Right kidney (tissue), 1 donor: ENCODE measurements at regions not wholly inside any gene's neighbourhood (a gene's known extent, or its start where the extent isn't known, plus 50 kb on each side); places are given as distances from the start of the nearest gene placed in this dataset.

Experiments
- DNase-seq: peaks from one replicate; pipeline ENCODE4 v3.0.0-alpha.2; 2016

GRCh38 chr5:4523038-4523437, 617.1 kb upstream of the ADAMTS16 start:
- DNase-seq, result no peak

GRCh38 chr5:4531756-4532704, 608.1 kb upstream of the ADAMTS16 start:
- no peak for DNase-seq

DNA sequence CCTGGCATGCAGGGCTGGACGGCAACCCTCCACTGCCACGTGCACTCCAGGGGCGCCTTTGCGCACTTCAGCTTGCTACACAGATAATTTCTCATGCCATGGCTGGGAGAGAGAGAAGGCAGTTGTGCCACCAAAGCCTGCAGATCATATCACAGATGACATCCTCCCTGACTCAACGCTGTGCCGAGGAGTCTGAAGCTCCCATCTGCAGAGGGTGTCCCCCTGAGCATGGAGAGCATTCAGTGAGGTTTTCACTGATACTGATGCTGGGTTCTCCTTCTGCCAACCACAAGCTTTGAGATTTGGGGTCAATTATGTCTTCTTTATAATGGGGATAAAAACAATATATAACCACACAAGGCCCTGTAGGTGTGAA, 607.4 kb upstream of the ADAMTS16 start:
- DNase-seq, result no peak

DNA sequence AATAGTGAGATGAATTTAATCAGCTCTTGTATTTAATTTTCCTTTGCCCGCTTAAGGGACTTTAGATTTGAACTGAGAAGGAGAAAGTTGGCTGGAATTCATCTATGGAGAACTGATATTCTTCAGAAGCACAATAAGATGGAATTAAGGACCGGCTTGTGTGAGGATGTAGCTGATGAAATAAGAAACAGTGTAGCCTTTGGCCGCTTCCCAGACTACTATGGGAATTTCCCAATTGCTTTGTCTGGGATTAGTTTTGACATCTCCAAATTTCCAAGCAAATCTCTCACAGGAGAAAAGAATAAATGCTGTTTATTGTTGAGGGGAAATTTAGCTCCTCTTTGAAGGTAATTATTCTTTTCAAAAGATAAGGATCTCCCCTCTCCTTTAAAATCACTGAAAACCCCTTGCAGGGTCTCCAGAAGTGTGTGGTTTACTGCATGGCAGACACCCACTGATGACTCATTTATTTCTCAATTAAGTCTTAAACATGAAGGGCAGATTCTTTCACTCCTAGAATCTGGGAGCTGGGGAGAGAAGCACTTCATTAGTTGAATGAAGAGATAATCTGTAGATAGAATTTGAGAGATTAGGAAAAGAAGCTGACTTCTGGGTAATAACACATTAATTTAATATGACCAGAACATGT, 606.5 kb upstream of the ADAMTS16 start:
- DNase-seq, result no peak

GRCh38 chr5:4537489-4537888, 602.6 kb upstream of the ADAMTS16 start:
- no peak for DNase-seq

DNA sequence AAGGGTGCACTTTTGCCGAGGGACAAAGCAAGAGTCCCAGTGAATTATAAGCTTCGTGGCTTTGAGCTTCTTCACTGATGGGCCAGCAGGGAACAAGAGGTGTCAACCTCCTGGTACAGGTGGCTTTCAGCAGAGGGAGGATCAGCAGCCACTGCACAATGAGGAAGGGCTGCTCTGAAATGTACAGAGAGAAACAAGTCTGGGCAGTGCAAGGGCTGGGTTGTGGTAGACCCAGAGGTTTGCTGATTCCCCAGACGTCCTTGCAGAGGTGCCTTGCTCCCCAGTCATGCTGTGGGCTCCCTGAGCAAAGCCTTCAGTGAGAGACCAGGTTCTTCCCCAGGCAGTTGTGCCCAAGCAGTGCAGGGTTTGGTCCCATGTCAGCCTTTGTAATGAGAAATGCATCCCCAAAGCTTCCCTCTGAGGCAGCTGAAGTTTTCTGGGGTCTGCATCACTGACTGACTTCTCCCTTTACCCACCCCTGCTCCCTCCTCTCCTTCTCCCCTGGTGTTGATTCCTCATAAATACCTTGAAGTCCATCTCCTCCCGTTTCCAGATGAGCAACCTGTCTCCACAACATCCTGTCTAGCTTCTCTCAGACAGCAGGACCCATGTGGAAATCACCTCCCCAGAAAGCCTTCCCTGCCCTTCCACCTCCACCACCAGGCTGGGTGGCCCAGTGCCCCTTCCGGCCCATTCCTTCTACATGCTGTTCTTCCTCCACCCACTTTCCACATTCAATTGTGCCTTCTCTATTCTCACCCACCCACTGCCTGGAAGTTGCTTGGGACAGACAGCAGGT, 599.6 kb upstream of the ADAMTS16 start:
- DNase-seq, result no peak

- no peak for DNase-seq
Measured at GRCh38 chr5:4541334-4541733, 598.8 kb upstream of the ADAMTS16 start.

DNA sequence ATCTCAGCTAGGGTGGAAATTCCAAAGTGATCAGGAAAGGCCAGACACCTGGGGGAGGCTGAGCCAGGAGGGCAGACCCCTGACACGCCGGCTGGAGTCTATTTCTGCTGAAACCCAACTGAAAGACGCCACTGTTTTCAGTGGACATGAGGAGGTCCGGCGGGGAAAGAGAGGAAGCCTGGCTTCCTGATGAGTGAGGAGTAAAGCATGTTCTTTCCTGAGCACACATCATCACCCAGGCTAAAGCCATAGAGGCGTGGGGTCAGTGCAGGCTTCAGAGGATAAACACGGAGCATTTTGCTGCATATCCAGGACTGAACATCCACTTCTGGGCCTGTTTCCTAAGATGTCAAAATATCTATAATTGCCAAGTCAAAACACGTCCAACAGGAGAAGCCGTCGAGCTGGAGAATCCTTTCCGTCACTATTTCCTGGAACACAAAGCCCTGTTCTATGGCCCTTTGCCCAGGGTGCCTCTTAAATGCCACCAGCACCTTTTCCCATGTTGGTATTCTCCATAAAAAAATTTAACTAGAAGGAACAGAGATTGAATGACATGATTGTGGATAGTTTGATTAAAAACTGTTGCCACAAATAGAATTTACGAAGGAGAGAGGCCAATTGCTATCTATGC, 597.9 kb upstream of the ADAMTS16 start:
- no peak for DNase-seq

DNA sequence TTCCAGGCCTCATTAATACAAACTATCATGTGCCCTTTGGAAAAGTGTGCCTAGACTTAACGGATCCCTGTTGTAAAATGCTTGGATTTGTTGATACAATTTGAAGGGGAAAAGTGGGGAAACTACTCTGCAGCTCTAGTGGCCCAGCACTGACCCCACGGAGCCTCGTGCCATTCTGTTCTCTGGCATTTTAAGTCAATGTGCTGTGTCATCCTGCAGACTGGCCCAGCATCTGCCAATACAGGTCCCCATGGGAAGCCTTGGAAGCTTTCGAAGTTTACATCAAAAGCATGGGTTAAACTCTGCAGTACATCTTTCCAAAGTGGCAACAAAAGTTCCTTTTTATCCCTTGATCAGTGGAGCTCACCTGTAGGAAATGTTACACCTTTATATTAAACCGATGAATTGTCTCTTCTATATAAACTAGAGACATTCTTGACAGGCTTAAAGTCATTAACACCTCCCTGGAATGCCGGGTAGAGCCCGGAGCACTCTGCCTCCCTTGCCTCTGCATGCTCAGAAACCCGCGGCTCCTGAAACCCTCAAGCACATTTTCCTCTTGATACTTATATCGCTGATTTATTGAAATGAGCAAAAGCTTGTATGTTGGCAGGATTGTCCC, 596.0 kb upstream of the ADAMTS16 start:
- no peak for DNase-seq

- DNase-seq, result no peak
Measured at GRCh38 chr5:4547547-4547946, 592.6 kb upstream of the ADAMTS16 start.

DNA sequence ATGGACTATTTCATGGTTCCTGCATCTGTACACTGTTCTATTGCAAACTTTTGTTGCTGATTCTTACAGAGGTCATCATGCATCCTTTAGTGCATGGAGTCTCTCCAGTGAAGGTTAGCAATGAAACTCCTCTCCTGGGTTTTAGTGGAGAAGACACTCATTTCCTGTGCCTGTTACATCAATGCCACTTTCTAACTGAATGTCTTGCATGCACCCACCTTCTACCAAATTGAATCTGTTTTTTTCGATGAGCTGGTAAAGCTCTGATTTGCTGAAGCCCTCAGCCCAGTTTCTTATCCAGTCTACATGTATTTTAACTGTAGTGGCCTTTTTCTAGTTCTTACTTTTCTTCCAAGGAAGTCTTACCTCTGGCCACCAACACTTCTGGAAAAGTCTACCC, 591.8 kb upstream of the ADAMTS16 start:
- DNase-seq, result no peak

DNA sequence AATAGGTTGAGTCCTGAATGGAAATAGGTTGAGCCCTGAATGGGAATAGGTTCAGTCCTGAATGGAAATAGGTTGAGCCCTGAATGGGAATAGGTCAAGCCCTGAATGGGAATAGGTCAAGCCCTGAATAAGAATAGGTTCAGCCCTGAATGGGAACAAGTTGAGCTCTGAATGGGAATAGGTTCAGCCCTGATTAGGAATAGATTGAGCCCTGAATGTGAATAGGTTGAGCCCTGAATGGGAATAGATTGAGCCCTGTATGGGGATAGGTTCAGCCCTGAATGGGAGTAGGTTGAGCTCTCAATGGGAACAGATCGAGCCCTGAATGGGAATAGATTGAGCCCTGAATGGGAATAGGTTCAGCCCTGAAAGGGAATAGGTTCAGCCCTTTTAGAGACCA, 590.8 kb upstream of the ADAMTS16 start:
- DNase-seq, result no peak

DNA sequence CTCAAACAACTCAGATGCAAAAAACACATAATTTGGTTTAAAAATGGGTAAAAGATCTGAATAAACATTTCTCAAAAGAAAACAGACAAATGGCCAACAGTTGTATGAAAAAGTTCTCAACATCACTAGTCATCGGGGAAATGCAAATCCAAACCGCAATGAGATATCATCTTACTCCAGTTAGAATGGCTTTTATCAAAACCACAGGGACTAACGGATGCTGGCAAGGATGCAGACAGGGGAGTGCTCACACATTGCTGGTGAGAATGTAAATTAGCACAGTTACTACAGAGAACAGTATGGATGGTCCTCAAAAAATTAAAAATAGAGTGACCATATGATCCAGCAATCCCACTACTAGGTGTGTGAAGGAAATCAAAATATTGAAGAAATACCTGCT, 589.1 kb upstream of the ADAMTS16 start:
- DNase-seq, result no peak

DNA sequence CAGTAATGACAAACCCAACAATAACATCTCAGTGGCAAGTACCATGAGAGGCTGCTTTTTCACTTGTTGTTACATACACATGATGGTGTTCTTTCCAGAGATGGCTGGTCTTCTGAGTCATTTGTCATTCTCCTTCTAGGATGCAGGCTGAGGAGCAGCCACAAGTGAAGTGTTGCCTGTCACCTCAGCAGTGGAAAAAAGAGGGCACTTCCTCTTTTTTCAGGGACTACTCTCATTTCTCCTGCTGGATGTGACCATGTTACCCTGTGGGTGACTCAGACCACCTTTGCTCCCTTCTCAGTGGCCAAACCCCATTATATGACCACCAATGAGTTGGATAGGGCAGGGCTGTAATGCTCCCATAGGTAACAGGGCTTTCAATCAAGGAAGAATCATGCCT, 587.0 kb upstream of the ADAMTS16 start:
- no peak for DNase-seq

DNA sequence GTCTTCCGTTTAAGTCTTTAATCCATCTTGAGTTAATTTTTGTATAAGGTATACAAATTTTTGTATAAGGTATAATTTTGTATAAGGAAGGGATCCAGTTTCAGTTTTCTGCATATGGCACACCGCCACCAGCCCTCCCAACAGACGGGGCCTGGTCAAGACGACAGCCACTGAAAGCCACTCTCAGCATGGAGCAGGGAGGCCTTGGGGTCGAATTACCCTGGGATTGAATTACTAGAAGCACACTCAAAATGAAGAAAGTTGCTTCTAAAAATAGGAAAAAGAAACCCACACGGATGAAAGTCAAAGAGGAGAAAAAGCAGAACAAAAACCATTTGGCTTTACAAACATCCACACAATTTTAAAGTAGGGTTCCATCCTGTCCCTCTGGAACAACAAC, 586.2 kb upstream of the ADAMTS16 start:
- no peak for DNase-seq

DNA sequence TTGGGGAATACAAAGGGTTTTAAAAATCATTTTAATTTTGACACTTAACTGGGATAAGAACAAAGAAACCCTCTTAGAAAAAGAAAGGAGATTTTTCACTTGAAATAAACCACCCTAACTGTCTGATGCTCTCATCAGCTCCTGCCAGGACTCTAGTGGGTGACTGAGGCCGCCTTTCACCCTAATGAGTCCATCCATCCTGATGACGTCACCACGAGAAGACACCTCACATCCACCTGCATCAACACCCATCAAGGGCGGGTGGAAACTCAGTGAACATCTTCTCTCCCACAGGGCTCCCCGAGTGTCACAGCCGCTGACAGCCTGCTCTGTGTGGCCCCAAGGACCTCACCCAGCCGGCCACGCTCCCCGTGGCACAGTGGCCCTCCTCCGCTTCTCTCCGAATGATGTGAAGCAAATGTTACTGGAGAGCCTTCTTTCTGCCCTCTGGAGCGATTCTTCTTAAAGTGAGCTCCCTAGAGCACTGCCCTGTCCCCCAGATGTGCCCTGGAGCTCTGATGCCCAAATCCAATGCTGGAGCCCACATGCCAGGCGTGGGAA, 584.3 kb upstream of the ADAMTS16 start:
- DNase-seq, result no peak

- no peak for DNase-seq
Measured at GRCh38 chr5:4561403-4561802, 578.7 kb upstream of the ADAMTS16 start.

GRCh38 chr5:4563400-4563799, 576.7 kb upstream of the ADAMTS16 start:
- no peak for DNase-seq

- no peak for DNase-seq
Measured at GRCh38 chr5:4570047-4570995, 569.8 kb upstream of the ADAMTS16 start.

DNA sequence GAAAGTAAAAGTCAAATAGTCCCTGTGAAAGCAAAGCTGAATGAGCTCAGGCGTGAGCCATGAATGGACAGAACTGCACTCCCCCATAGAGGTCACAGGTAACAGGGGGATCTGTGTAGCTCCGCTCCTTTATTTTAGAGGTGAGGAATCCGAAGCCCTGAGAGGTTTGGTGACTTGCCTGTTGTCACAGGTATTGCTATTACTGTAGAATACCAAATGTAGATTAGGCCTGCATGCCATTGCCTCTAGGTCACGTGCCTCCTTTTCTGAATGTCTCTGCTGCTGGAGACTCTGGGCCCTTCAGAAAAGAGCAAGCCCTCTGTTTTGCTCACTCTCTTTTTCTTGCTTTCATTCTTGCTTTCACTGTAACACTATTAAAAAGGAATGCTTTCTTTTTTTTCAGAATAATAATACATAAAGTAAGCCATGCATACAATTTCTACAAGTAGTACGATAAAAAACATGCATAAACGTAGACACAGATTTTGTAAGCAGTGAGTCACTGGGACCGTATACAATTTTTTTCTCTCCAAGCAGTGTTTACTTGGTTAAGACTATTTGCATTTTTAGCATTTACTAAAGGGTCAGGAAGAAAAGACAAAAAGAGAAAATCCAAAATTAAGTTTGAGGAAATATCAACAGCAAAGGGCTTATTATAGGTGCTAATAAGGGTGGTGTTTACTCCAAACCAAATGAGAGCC, 568.7 kb upstream of the ADAMTS16 start:
- no peak for DNase-seq
